ENCODE measurements at regions not wholly inside any gene's neighbourhood (a gene's known extent, or its start where the extent isn't known, plus 50 kb on each side); places are given as distances from the start of the nearest gene placed in this dataset.
"Not testable (repeated sequence)": the region's sequence is repeated elsewhere in the genome, so short reads cannot be mapped to it uniquely, and the experiment has no call there.

DNA sequence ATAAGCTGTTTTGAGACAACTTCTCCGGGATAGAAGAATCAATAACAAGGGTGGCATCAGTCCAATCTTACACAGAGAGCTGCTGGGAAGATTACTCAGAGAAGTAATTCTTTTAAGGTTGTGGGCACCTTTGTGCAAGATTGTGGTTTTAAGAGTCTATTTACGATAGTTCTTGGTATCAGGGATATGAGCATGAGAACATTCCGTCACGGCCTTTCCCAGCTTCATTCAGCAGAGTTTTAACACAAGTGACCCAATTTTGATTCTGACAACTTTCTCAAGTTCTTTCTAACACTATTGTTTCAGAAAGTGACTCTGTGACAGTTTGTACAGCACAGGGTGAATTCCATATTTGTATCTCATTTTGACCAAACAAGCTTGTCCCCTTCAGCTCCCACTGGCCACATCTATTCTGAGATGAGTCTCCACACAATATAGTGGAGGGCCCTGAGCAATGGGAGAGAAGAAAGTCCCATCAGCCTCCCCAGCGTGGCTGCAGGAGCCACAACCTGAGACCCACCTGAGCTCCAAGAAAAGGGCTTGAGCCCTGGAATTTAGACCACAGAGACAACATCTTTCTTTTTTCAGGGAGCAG, 869.2 kb downstream of the TMEM121 start:
- no peak overlapping the region for H3K27ac ChIP-seq (ENCODE audit: low read depth, low read length)
- peaks cover 8% of the 10 kb centered on the region for H3K9me3 ChIP-seq (ENCODE audit: insufficient read depth, low read depth, low read length)
- no peaks in the 10 kb centered on the region for H3K4me1 Mint-ChIP-seq (ENCODE audit: low read depth, unreplicated experiment)
- H3K4me3 Mint-ChIP-seq (ENCODE audit: unreplicated experiment), result no peak overlapping the region
- peaks cover 11% of the 10 kb centered on the region for H3K9me3 Mint-ChIP-seq (ENCODE audit: unreplicated experiment)
- no peaks in the 10 kb centered on the region for H4K20me1 ChIP-seq (ENCODE audit: insufficient read depth, low read length)
- no peaks in the 10 kb centered on the region for H3K36me3 Mint-ChIP-seq (ENCODE audit: low read depth, unreplicated experiment)
- no peaks in the 10 kb centered on the region for H3K36me3 ChIP-seq (ENCODE audit: insufficient read depth, low read length)
- H3K9ac ChIP-seq (ENCODE audit: low read length), result no peak overlapping the region
- H3K27me3 ChIP-seq (ENCODE audit: insufficient read depth, low read length), result no peaks in the 10 kb centered on the region
- H3K4me2 ChIP-seq (ENCODE audit: low read length), result no peak overlapping the region
- no peaks in the 10 kb centered on the region for H3K79me2 ChIP-seq (ENCODE audit: insufficient read depth, low read length)
- no peak for DNase-seq (ENCODE audit: low read depth)
- no peaks in the 10 kb centered on the region for H3K27me3 Mint-ChIP-seq (ENCODE audit: low read depth, unreplicated experiment)
- H3K27ac Mint-ChIP-seq (ENCODE audit: unreplicated experiment), result no peak overlapping the region
- TF ChIP-seq EZH2 (IDR thresholded peaks at IDR 0.05; ENCODE audit: insufficient read depth, low read length), result no peak
- TF ChIP-seq, protein P1, sequence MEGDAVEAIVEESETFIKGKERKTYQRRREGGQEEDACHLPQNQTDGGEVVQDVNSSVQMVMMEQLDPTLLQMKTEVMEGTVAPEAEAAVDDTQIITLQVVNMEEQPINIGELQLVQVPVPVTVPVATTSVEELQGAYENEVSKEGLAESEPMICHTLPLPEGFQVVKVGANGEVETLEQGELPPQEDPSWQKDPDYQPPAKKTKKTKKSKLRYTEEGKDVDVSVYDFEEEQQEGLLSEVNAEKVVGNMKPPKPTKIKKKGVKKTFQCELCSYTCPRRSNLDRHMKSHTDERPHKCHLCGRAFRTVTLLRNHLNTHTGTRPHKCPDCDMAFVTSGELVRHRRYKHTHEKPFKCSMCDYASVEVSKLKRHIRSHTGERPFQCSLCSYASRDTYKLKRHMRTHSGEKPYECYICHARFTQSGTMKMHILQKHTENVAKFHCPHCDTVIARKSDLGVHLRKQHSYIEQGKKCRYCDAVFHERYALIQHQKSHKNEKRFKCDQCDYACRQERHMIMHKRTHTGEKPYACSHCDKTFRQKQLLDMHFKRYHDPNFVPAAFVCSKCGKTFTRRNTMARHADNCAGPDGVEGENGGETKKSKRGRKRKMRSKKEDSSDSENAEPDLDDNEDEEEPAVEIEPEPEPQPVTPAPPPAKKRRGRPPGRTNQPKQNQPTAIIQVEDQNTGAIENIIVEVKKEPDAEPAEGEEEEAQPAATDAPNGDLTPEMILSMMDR (IDR thresholded peaks at IDR 0.05; ENCODE audit: insufficient read depth, low read depth, low read length), result no peak
- H3K4me3 ChIP-seq (ENCODE audit: insufficient read depth, low read depth, low read length), result no peak overlapping the region
- FAIRE-seq, result no peak
- no peaks in the 10 kb centered on the region for H3K4me1 ChIP-seq (ENCODE audit: insufficient read depth, low read length)
- no peak overlapping the region for H2AFZ ChIP-seq (ENCODE audit: low read depth, low read length)

DNA sequence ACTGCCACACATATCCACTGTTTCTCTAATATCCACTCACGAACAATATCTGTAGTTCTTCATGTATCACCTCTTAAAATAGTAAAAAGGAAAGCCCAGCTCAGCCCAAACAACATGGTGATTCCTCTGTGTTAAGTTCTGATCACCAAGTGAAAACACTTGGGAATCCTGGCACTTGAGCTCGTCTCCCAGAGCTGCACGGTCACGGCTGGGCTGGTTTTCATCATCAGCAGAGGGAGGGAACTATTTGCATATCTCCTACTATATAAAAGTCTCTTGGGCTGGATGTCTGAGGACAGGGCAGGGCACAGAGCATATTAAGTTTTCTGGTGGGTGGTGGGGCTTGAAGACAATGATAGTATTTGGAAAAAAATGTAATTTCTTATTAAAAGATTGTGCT, 870.6 kb downstream of the TMEM121 start:
- TF ChIP-seq, protein P1 (IDR thresholded peaks at IDR 0.05; ENCODE audit: insufficient read depth, low read depth, low read length), result no peak
- no peak for TF ChIP-seq EZH2 (IDR thresholded peaks at IDR 0.05; ENCODE audit: insufficient read depth, low read length)
- Histone ChIP-seq H3K4me1 (ENCODE audit: insufficient read depth, low read length) (no peaks in the 10 kb centered on the region), H3K9me3 (ENCODE audit: insufficient read depth, low read depth, low read length) (peaks cover 6% of the 10 kb centered on the region), H3K9ac (ENCODE audit: low read length) (no peak overlapping the region), H2AFZ (ENCODE audit: low read depth, low read length) (no peak overlapping the region), H4K20me1 (ENCODE audit: insufficient read depth, low read length) (no peaks in the 10 kb centered on the region), H3K4me3 (ENCODE audit: insufficient read depth, low read depth, low read length) (no peak overlapping the region), H3K79me2 (ENCODE audit: insufficient read depth, low read length) (no peaks in the 10 kb centered on the region), H3K36me3 (ENCODE audit: insufficient read depth, low read length) (no peaks in the 10 kb centered on the region), H3K27me3 (ENCODE audit: insufficient read depth, low read length) (no peaks in the 10 kb centered on the region), H3K27ac (ENCODE audit: low read depth, low read length) (no peak overlapping the region), H3K4me2 (ENCODE audit: low read length) (no peak overlapping the region)
- DNase-seq (ENCODE audit: low read depth) (no peak), FAIRE-seq (no peak)
- Mint-ChIP-seq H3K27ac (ENCODE audit: unreplicated experiment) (no peak overlapping the region), H3K4me3 (ENCODE audit: unreplicated experiment) (no peak overlapping the region), H3K9me3 (ENCODE audit: unreplicated experiment) (peaks cover 6% of the 10 kb centered on the region), H3K27me3 (ENCODE audit: low read depth, unreplicated experiment) (no peaks in the 10 kb centered on the region), H3K36me3 (ENCODE audit: low read depth, unreplicated experiment) (no peaks in the 10 kb centered on the region), H3K4me1 (ENCODE audit: low read depth, unreplicated experiment) (no peaks in the 10 kb centered on the region)

DNA sequence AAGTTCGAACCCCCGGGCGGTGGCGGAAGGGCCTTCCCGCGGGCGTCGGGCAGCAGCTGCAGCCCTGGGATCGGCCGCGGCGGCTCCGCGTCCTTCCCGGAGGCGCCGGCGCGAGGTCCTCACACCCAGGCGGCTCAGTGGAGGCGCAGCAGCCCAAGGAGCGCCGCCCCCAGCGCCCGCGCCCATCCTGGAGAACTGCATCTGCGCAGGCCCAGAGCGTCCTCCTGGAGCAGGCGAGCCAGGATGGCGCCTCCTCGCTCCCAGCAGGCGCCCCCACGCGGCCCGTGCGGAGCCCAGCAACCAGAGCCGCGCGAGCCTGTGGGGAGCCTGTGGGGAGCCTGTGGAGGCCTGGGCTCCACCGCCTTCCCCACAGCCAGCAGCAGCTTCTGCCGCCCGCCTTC, 872.5 kb downstream of the TMEM121 start:
- H3K79me2 ChIP-seq (ENCODE audit: insufficient read depth, low read length); H3K27ac Mint-ChIP-seq (ENCODE audit: unreplicated experiment): not testable (repeated sequence)

DNA sequence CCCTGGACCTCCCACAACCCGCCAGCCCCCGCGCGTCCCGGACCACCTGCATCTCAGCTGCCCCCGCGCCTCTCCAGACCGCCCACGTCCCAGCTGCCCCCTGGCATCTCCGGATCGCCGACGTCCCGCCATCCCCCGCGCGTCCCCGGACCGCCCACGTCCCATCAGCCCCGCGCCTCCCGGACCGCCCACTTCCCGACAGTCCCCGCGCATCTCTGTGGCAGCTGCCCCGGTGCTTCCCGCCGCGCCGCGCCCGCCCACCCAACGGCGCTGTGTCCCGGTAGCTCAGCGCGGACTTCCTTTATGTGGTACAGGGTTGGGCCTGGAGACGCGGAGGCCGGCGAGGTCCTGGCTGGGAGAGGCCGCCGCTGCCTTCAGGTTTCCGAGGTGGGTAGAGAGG, 874.9 kb downstream of the TMEM121 start:
- H3K9ac ChIP-seq (ENCODE audit: low read length); H3K79me2 ChIP-seq (ENCODE audit: insufficient read depth, low read length); H3K27me3 Mint-ChIP-seq (ENCODE audit: low read depth, unreplicated experiment); H3K27ac ChIP-seq (ENCODE audit: low read depth, low read length); H3K4me1 ChIP-seq (ENCODE audit: insufficient read depth, low read length); H2AFZ ChIP-seq (ENCODE audit: low read depth, low read length); H3K4me3 ChIP-seq (ENCODE audit: insufficient read depth, low read depth, low read length); H3K27ac Mint-ChIP-seq (ENCODE audit: unreplicated experiment); H3K36me3 Mint-ChIP-seq (ENCODE audit: low read depth, unreplicated experiment); FAIRE-seq; H3K4me1 Mint-ChIP-seq (ENCODE audit: low read depth, unreplicated experiment); H3K27me3 ChIP-seq (ENCODE audit: insufficient read depth, low read length); H3K9me3 Mint-ChIP-seq (ENCODE audit: unreplicated experiment); DNase-seq (ENCODE audit: low read depth); H3K36me3 ChIP-seq (ENCODE audit: insufficient read depth, low read length); H3K4me3 Mint-ChIP-seq (ENCODE audit: unreplicated experiment); H3K4me2 ChIP-seq (ENCODE audit: low read length); H4K20me1 ChIP-seq (ENCODE audit: insufficient read depth, low read length); H3K9me3 ChIP-seq (ENCODE audit: insufficient read depth, low read depth, low read length): not testable (repeated sequence)

More for the DNA sequence above, 872.5 kb downstream of the TMEM121 start:
- not testable (repeated sequence) for H3K4me3 Mint-ChIP-seq (ENCODE audit: unreplicated experiment); H2AFZ ChIP-seq (ENCODE audit: low read depth, low read length); H3K9ac ChIP-seq (ENCODE audit: low read length); H3K27me3 Mint-ChIP-seq (ENCODE audit: low read depth, unreplicated experiment); H3K27me3 ChIP-seq (ENCODE audit: insufficient read depth, low read length); H3K9me3 Mint-ChIP-seq (ENCODE audit: unreplicated experiment); H3K4me2 ChIP-seq (ENCODE audit: low read length); H3K9me3 ChIP-seq (ENCODE audit: insufficient read depth, low read depth, low read length); H3K4me1 ChIP-seq (ENCODE audit: insufficient read depth, low read length); H3K4me3 ChIP-seq (ENCODE audit: insufficient read depth, low read depth, low read length); DNase-seq (ENCODE audit: low read depth); H3K36me3 ChIP-seq (ENCODE audit: insufficient read depth, low read length); H4K20me1 ChIP-seq (ENCODE audit: insufficient read depth, low read length); FAIRE-seq; H3K27ac ChIP-seq (ENCODE audit: low read depth, low read length); H3K4me1 Mint-ChIP-seq (ENCODE audit: low read depth, unreplicated experiment); H3K36me3 Mint-ChIP-seq (ENCODE audit: low read depth, unreplicated experiment)

DNA sequence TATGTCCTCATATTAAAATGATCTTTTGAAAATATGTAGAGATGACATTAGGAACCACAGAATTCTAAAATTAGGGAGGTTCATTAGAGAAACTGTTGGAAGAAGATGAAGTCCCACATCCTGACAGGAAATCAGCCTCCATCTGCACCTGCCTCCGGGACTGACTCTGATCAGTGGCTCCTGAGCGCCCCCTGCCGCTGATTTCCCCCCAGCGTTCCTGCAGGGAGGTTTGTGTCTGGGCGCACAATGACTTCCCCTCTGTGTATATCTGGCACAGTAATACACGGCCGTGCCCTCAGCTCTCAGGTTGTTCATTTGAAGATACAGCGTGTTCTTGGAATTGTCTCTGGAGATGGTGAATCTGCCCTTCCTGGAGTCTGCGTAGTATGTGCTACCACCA, 883.8 kb downstream of the TMEM121 start:
- not testable (repeated sequence) for FAIRE-seq; DNase-seq (ENCODE audit: low read depth); H3K9me3 Mint-ChIP-seq (ENCODE audit: unreplicated experiment); H3K4me3 ChIP-seq (ENCODE audit: insufficient read depth, low read depth, low read length); H3K27me3 ChIP-seq (ENCODE audit: insufficient read depth, low read length); H3K4me2 ChIP-seq (ENCODE audit: low read length); H3K79me2 ChIP-seq (ENCODE audit: insufficient read depth, low read length); H3K27ac Mint-ChIP-seq (ENCODE audit: unreplicated experiment); H3K9ac ChIP-seq (ENCODE audit: low read length); H3K36me3 ChIP-seq (ENCODE audit: insufficient read depth, low read length); H2AFZ ChIP-seq (ENCODE audit: low read depth, low read length); H3K9me3 ChIP-seq (ENCODE audit: insufficient read depth, low read depth, low read length); H3K27ac ChIP-seq (ENCODE audit: low read depth, low read length); H3K4me1 Mint-ChIP-seq (ENCODE audit: low read depth, unreplicated experiment); H3K36me3 Mint-ChIP-seq (ENCODE audit: low read depth, unreplicated experiment); H3K27me3 Mint-ChIP-seq (ENCODE audit: low read depth, unreplicated experiment); H4K20me1 ChIP-seq (ENCODE audit: insufficient read depth, low read length); H3K4me1 ChIP-seq (ENCODE audit: insufficient read depth, low read length); H3K4me3 Mint-ChIP-seq (ENCODE audit: unreplicated experiment)
